HG03378 (cell line): ENCODE measurements at regions not wholly inside any gene's neighbourhood (a gene's known extent, or its start where the extent isn't known, plus 50 kb on each side); places are given as distances from the start of the nearest gene placed in this dataset.
"Not testable (repeated sequence)": the region's sequence is repeated elsewhere in the genome, so short reads cannot be mapped to it uniquely, and the experiment has no call there.

Experiments
- ATAC-seq: cut with Tn5 transposase; IDR thresholded peaks from one replicate; pipeline ENCODE4 v1.9.1; 2021; ENCODE audit warnings: mild to moderate bottlenecking, moderate library complexity; ENCODE audit not compliant: unreplicated experiment

GRCh38 chr1:90826024-90826423 is 108.9 kb upstream of the BARHL2 start:
- no peak for ATAC-seq

- no peak for ATAC-seq
Measured at GRCh38 chr1:90824551-90824950, 107.4 kb upstream of the BARHL2 start.

- no peak for ATAC-seq
Measured at GRCh38 chr1:90823686-90824085, 106.6 kb upstream of the BARHL2 start.

GRCh38 chr1:90821788-90822359 is 104.8 kb upstream of the BARHL2 start:
- ATAC-seq = no peak

- ATAC-seq = no peak
Measured at GRCh38 chr1:90821152-90821787, 104.2 kb upstream of the BARHL2 start.

- ATAC-seq = no peak
Measured at GRCh38 chr1:90820745-90821144, 103.6 kb upstream of the BARHL2 start.

- ATAC-seq = no peak
Measured at GRCh38 chr1:90817399-90817798, 100.3 kb upstream of the BARHL2 start.

- not testable (repeated sequence) for ATAC-seq
Measured at GRCh38 chr1:90812237-90812636, 95.1 kb upstream of the BARHL2 start.

- ATAC-seq = not testable (repeated sequence)
Measured at GRCh38 chr1:90811444-90811950, 94.4 kb upstream of the BARHL2 start.

GRCh38 chr1:90810681-90811080 is 93.6 kb upstream of the BARHL2 start:
- no peak for ATAC-seq

GRCh38 chr1:90809996-90810395 is 92.9 kb upstream of the BARHL2 start:
- ATAC-seq = no peak

GRCh38 chr1:90809093-90809492 is 92.0 kb upstream of the BARHL2 start:
- ATAC-seq = no peak

- no peak for ATAC-seq
Measured at GRCh38 chr1:90807329-90807728, 90.2 kb upstream of the BARHL2 start.

GRCh38 chr1:90802622-90803021 is 85.5 kb upstream of the BARHL2 start:
- ATAC-seq = no peak

GRCh38 chr1:90800012-90800717 is 83.1 kb upstream of the BARHL2 start:
- no peak for ATAC-seq

- no peak for ATAC-seq
Measured at GRCh38 chr1:90799326-90799725, 82.2 kb upstream of the BARHL2 start.

- no peak for ATAC-seq
Measured at GRCh38 chr1:90798883-90799282, 81.8 kb upstream of the BARHL2 start.

GRCh38 chr1:90798344-90798743 is 81.2 kb upstream of the BARHL2 start:
- no peak for ATAC-seq

- ATAC-seq = no peak
Measured at GRCh38 chr1:90795431-90795830, 78.3 kb upstream of the BARHL2 start.

GRCh38 chr1:90786709-90787108 is 69.6 kb upstream of the BARHL2 start:
- no peak for ATAC-seq

GRCh38 chr1:90784186-90784847 is 67.2 kb upstream of the BARHL2 start:
- ATAC-seq = no peak

GRCh38 chr1:90783181-90783580 is 66.1 kb upstream of the BARHL2 start:
- ATAC-seq = no peak
